Cardiac fibroblast (primary cell): ENCODE measurements at regions not wholly inside any gene's neighbourhood (a gene's known extent, or its start where the extent isn't known, plus 50 kb on each side); places are given as distances from the start of the nearest gene placed in this dataset.
"Not testable (repeated sequence)": the region's sequence is repeated elsewhere in the genome, so short reads cannot be mapped to it uniquely, and the experiment has no call there.

Source experiments
- DNase-seq, 2 donors: peaks; one replicate each; pipeline versions ENCODE4 v3.0.0 to v3.0.0-alpha.2; 2010; ENCODE audit warnings: low read depth in 2 of 2
- H3K4me3 ChIP-seq, 2 donors: replicated peaks in 1 of 2; 1 replicate in 1 of 2; 2 replicates in 1 of 2; pipeline ENCODE4 v1.5.1; 2011; ENCODE audit warnings: low read depth in 2 of 2, low read length in 2 of 2, mild to moderate bottlenecking in 2 of 2, moderate library complexity in 1 of 2
- TF ChIP-seq, protein P1 (sequence below): IDR thresholded peaks from one replicate; pipeline ENCODE4 v1.5.1; 2011; ENCODE audit warnings: low read depth, mild to moderate bottlenecking, low read length, inconsistent platforms

- no peak overlapping the region for H3K4me3 ChIP-seq
- TF ChIP-seq, protein P1, sequence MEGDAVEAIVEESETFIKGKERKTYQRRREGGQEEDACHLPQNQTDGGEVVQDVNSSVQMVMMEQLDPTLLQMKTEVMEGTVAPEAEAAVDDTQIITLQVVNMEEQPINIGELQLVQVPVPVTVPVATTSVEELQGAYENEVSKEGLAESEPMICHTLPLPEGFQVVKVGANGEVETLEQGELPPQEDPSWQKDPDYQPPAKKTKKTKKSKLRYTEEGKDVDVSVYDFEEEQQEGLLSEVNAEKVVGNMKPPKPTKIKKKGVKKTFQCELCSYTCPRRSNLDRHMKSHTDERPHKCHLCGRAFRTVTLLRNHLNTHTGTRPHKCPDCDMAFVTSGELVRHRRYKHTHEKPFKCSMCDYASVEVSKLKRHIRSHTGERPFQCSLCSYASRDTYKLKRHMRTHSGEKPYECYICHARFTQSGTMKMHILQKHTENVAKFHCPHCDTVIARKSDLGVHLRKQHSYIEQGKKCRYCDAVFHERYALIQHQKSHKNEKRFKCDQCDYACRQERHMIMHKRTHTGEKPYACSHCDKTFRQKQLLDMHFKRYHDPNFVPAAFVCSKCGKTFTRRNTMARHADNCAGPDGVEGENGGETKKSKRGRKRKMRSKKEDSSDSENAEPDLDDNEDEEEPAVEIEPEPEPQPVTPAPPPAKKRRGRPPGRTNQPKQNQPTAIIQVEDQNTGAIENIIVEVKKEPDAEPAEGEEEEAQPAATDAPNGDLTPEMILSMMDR: no peak
- no peak for DNase-seq
Observed at GRCh38 chr12:75795125-75795524, 236.5 kb downstream of the PHLDA1 start.

GRCh38 chr12:75792687-75793086 is 238.9 kb downstream of the PHLDA1 start:
- no peak overlapping the region for H3K4me3 ChIP-seq
- DNase-seq: no peak
- TF ChIP-seq, protein P1: no peak

DNA sequence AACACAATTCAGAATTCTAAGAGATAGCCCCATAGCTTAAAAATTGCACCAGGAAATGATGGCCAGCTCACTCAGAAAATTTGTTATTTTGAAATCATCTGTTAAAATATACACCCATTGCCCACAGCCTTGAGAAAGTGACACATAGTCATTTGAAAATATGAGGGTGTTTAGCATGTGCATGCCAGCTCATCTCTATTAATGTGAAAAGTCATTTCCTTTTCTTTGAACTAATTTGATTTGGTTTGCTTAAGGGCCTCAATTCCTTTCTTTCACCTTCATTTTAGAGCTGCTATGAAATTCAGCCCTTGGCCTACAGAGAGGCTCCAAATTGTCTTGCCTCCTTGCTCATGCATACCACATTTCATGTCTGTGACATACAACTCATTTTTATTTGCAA is 241.4 kb downstream of the PHLDA1 start:
- H3K4me3 ChIP-seq: no peak overlapping the region
- DNase-seq: no peak
- TF ChIP-seq, protein P1: no peak

DNA sequence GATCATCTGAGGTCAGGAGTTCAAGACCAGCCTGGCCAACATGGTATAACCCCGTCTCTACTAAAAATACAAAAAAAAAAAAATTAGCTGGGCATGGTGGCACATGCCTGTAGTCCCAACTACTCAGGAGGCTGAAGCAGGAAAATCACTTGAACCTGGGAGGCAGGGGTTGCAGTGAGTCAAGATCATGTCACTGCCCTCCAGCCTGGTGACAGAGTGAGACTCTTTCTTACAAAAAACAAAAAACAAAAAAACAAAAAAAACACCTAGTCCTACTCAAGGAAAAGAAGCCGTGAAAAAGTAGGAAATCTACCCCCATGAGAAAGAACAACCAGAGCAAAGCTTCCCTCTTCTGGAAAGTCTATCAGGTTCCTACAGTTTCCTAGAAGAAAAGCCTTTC is 244.4 kb downstream of the PHLDA1 start:
- DNase-seq, H3K4me3 ChIP-seq: not testable (repeated sequence)

DNA sequence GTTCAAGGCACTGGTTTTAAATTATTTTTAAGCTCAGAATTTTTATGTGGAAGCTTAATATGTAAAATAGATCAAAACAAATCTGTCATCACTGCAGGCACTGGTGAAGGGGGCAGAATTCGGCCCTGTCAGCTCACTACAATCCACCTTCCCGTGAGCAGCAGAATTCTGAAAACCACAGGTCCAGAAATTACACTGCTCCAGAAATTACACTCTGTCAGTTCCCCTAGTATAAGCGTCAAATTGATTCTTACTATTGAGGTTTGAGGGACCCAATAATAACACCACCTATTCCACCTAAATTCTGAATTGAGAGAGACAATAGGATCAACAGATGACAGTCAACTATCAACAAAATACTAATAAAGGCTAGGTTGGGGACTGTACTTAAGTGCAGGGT is 245.5 kb downstream of the PHLDA1 start:
- no peak for DNase-seq
- no peak overlapping the region for H3K4me3 ChIP-seq
- TF ChIP-seq, protein P1: no peak

DNA sequence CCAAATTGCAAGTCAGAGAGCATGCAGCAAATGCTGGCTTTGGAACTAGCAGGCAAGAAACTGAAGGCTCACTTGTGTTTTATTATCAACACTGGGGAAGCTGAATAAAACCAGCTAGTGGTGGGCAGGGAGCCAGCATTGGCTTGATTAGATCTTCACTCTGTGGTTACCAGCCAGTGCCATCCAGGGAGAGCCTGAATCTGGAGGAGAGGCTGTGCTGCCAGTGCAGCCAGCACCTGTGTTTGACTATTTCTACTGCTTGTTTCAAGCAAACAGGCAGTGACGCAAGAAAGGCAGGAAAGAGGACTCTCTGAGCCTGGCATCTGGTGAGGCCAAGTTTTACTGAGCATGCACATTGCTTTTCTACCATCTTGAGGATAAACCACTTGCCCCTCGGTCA is 247.0 kb downstream of the PHLDA1 start:
- TF ChIP-seq, protein P1: no peak
- DNase-seq: peak in 1 of 2 donors; percentile 42
- no peak overlapping the region for H3K4me3 ChIP-seq

- DNase-seq: no peak
- no peak overlapping the region for H3K4me3 ChIP-seq
- TF ChIP-seq, protein P1: no peak
Observed at GRCh38 chr12:75783093-75783877, 248.3 kb downstream of the PHLDA1 start.
